ENCODE measurements at regions not wholly inside any gene's neighbourhood (a gene's known extent, or its start where the extent isn't known, plus 50 kb on each side); places are given as distances from the start of the nearest gene placed in this dataset.
A peak's percentile ranks its signal among the peaks of the same experiment; 100 is the strongest.
"Not testable (repeated sequence)": the region's sequence is repeated elsewhere in the genome, so short reads cannot be mapped to it uniquely, and the experiment has no call there.

GRCh38 chr1:119254067-119254720, 113.7 kb upstream of the WARS2 start:
- DNase-seq, result no peak

DNA sequence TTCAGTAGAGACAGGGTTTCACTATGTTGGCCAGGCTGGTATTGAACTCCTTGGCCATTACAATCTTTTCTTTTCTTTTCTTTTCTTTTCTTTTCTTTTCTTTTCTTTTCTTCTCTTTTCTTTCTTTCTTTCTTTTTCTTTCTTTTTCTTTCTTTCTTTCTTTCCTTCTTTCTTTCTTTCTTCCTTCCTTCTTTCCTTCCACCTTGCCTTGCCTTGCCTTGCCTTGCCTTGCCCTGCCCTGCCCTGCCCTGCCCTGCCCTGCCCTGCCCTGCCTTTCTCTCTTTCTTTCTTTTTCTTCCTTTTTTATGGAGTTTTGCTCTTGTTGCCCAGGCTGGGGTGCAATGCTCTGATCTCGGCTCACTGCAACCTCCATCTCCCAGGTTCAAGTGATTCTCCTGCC, 112.5 kb upstream of the HAO2 start:
- not testable (repeated sequence) for DNase-seq

DNA sequence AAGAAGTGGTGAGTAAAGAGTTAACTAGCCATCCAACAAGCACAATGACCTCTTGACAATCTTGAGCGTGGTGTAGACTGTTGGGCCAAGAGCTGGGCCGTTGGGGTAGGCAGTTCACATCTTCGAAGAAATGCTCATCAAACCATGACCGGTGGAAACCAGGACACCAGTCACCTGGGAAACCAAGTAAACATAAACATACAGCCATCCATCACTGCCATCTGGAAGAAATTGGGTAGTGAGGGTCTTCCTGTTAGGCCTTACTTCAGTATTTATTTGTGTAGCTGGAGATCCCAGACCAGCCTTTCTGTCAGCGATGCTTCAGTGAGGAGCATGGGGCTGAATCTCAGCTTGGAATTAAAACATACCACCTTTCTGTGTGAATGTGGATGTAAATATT, 108.1 kb upstream of the HAO2 start:
- no peak for DNase-seq

DNA sequence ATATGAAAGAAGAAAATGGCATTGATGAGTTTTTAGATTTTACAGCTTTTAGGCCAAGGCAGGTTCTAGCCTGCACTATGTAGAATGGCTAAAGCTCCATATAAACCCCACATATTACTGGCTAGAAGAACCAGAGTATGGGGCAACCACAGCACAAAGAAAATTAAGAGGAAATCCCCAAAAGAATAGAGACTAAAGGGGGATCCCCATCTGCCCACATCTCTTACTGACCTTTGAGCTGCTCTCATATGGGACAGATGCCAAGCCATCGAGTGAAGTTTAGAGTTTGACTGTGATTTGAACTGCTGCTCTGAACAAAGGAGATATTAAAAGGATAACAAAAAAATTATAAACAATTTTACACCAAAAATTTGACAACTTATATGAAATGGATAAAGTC, 102.2 kb upstream of the HAO2 start:
- DNase-seq, result no peak

GRCh38 chr1:119266858-119267257, 101.7 kb upstream of the HAO2 start:
- no peak for DNase-seq

GRCh38 chr1:119267288-119267687, 101.3 kb upstream of the HAO2 start:
- DNase-seq, result not testable (repeated sequence)

DNA sequence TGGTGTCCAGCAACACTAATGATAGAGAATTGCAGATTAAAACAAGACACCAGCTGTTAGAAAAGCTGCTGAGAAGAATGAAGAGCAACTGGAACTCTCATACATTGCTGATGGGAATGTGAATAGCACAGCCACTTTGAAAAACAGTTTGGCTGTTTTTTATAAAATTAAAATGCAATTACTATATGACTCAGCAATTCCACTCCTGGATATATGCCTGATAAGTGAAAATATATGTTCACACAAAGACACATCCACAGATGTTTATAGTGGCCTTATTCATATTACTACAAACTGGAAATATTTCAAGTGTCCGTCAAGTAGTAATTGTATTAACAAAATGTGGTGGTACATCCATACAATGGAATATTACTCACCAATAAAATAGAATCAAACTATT, 99.7 kb upstream of the HAO2 start:
- DNase-seq, result no peak

GRCh38 chr1:119275145-119276134, 93.1 kb upstream of the HAO2 start:
- peak in 1 of 2 experiments; percentile 52 for DNase-seq

DNA sequence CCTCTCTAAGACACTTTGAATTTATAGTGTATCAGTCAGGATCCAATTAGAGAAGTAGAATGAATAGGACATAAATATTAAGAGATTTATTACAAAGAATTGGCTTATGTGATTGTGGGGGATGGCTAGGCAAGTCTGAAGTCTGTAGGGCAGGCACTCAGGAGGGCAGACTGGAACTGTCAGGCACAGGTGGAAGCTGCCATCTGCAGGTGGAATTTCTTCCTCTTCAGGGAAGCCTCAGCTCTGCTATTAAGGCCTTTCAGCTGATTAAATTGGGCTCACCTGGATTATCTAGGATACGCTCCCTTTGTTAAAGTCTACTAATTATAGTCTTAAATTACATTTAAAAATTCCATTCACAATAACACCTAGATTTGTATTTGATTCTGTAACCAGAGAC, 92.0 kb upstream of the HAO2 start:
- DNase-seq, result no peak

- DNase-seq, result peak; percentile 1 to 77
These were observed 88.9 kb upstream of the HAO2 start for GRCh38 chr1:119279456-119280381.

DNA sequence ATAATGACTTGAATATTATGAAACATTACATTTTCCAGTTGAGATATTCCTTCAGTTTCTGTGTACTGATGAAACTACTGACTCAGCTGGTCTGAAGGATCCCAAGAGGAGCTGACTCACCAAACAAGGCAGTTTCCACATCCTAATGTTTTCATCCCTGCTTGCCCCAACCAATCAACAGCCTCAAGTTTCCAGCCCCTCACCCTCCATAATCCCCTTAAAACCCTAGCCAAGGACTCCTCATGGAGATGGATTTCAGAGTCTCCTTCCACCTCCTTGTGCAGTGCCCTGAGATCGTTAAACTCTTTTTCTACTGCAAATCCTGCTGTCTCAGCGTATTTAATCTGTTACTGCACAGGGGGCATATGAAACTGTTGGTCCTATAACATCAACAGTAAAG, 83.1 kb upstream of the HAO2 start:
- DNase-seq, result no peak

DNA sequence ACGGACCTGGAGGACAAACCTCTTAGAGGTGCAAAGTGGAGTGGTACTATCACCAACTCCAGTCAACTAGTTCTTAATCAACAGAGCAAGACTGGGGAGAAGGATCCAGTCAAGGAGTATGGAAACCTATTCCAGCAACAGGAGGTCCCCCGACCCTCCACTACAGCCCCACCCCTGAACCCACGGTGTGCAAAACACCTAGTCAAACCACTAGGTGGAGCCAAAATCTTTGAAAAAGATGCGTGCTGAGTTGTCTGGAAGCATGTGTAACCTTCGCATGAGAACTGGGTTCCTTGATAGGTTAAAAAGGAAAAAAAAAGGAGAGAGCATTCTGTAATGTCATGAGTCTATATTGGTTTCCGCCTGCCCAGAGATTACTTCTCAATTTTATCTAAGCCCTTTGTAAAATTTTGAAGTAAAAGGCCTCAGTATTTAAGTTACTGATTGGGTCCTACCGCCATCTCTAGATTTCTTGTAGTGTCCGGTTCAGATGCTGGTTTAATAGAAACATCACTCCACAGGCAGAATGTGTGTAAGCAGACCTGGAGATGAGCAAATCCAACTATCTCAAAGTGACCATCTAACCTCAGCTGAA, 81.9 kb upstream of the HAO2 start:
- peak in 1 of 2 experiments; percentile 1 for DNase-seq

GRCh38 chr1:119288751-119289150, 79.8 kb upstream of the HAO2 start:
- DNase-seq, result no peak

- DNase-seq, result no peak
These were observed 78.3 kb upstream of the HAO2 start for GRCh38 chr1:119290297-119290696.

DNA sequence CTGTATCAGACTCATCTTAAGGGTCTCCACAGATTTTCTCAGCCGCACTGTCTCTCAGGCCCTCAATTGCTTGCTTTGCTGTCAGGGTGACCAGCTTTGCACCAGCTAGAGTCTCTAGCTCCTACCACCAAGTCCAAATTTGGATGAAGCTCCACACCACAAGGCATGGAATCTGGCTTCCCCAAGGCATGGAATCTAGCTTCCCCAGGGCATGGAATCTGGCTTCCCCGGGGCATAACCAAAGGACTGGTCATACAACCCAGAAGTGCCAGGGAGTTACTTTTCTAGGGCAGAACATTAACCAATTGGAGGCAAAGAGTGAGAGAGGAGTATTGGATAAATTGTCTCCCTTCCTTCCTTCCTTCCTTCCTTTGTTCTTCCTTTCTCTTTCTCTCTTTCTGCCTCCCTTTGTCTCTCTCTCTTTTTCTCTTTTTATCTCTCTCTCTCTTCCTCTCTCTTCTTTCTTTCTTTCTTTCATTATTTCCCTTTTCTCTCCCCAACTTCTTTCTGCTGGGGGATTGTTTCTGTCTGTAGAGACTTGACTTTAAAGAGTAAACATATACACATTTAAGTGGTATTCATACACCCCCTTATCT, 76.9 kb upstream of the HAO2 start:
- no peak for DNase-seq

GRCh38 chr1:119293797-119294196, 74.8 kb upstream of the HAO2 start:
- DNase-seq, result no peak

- DNase-seq, result no peak
These were observed 74.4 kb upstream of the HAO2 start for GRCh38 chr1:119294199-119294598.

DNA sequence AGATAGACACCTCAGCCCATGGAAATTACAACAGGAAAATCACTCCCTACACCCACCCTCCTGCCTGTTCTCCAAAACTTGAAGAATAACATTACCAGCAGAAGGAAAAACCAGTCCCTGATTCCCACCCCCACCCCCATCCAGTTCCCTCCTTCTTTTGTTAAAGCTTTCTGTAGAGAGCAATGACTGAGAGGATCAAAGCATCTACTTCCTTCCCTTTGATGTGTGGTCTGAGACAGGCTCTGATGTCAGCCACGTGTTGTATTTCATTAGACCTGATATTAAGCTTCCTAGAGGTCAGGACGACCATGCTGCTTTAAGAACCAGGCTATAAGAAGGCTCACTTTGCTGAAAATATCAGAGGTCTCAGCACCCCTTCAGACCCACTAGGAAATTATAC, 73.9 kb upstream of the HAO2 start:
- no peak for DNase-seq

DNA sequence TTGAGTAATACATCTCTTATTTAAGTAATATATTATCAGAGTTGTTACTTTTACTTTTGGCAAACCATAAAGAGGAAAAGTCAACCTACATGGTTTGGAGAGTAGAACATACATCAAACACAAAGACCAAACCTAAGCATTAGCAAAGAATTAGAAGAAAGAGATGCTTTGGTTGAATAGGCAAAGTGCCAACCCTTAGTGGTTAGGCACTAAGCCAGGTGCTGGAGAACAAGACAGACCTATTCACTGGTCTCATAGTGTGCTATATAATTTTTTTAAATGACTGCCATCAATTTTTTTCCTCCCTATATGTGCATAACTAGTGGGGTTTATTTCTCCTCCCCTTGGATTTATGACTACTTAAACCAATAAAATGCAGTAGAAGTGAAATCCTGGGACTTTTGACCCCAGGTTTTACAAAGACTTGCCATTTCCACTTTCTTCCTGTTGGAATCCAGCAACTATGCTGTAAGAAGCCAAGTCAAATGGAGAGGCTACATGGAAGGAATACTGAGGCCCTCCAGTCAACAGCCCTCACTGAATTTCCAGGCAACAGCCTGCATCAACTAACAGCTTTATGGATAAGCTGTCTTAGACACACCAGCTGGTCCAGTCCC, 69.8 kb upstream of the HAO2 start:
- DNase-seq, result no peak

- no peak for DNase-seq
These were observed 66.6 kb upstream of the HAO2 start for GRCh38 chr1:119302011-119302410.

DNA sequence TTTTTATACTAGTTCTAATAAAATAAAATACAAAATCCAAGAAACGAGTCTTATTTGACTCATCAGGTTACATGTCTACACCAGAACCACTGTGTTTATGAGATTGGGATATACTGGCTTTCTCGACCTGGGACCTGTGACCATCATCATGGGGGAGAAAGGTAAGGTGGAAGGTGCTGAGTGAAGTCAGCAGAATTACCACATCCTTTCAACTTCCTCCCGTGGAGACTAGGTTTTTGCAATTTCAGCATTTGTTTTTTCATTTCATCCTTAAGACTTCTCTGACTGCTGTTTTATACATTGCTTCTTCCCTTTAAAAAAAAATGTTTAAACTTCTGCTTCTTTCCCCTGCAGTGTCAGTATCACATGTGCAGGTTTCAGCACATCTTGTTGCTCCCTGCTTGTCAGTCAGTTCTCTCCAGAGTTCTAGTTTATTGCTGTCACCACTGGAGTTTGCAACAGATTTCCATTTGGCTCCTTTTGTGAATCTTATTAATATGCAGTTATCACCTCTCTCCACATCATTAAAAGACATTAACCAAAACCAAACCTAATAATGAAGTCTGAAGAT, 60.4 kb upstream of the HAO2 start:
- no peak for DNase-seq
